ENCODE measurements at regions not wholly inside any gene's neighbourhood (a gene's known extent, or its start where the extent isn't known, plus 50 kb on each side); places are given as distances from the start of the nearest gene placed in this dataset.

GRCh38 chr1:60981357-60981756 is 101.0 kb upstream of the NFIA start:
- Histone ChIP-seq H3K36me3 (ENCODE audit: control insufficient read depth, insufficient read depth, low read length) (no peaks in the 10 kb centered on the region), H3K4me2 (ENCODE audit: low read length) (no peak overlapping the region), H3K4me3 (ENCODE audit: low read depth, low read length) (no peak overlapping the region), H2AFZ (no peak overlapping the region), H3K9ac (no peak overlapping the region), H3K4me1 (peaks cover 6% of the 10 kb centered on the region), H3K79me2 (no peaks in the 10 kb centered on the region), H3K27me3 (ENCODE audit: control insufficient read depth, insufficient read depth, low read length) (no peaks in the 10 kb centered on the region), H3K9me3 (ENCODE audit: control insufficient read depth, low read length) (no peaks in the 10 kb centered on the region), H3K27ac (no peak overlapping the region)
- no peak for TF ChIP-seq CTCF (IDR thresholded peaks at IDR 0.05)

- H3K36me3 ChIP-seq (ENCODE audit: control insufficient read depth, insufficient read depth, low read length), result no peaks in the 10 kb centered on the region
- no peak overlapping the region for H3K4me2 ChIP-seq (ENCODE audit: low read length)
- H2AFZ ChIP-seq, result peak overlapping the region; percentile 51
- H3K9me3 ChIP-seq (ENCODE audit: control insufficient read depth, low read length), result no peaks in the 10 kb centered on the region
- peaks cover 6% of the 10 kb centered on the region for H3K4me1 ChIP-seq
- TF ChIP-seq CTCF (IDR thresholded peaks at IDR 0.05), result peak; percentile 52
- no peak overlapping the region for H3K9ac ChIP-seq
- H3K79me2 ChIP-seq, result no peaks in the 10 kb centered on the region
- H3K27ac ChIP-seq, result no peak overlapping the region
- H3K4me3 ChIP-seq (ENCODE audit: low read depth, low read length), result no peak overlapping the region
- no peaks in the 10 kb centered on the region for H3K27me3 ChIP-seq (ENCODE audit: control insufficient read depth, insufficient read depth, low read length)
Measured at GRCh38 chr1:60978421-60979357, 103.7 kb upstream of the NFIA start.

- Histone ChIP-seq H2AFZ (no peak overlapping the region), H3K27ac (no peak overlapping the region)
- TF ChIP-seq CTCF (IDR thresholded peaks at IDR 0.05), result no peak
Measured at GRCh38 chr1:60977661-60978060, 104.7 kb upstream of the NFIA start.

GRCh38 chr1:60974524-60975372 is 107.6 kb upstream of the NFIA start:
- no peak overlapping the region for H3K27ac ChIP-seq
- no peaks in the 10 kb centered on the region for H3K27me3 ChIP-seq (ENCODE audit: control insufficient read depth, insufficient read depth, low read length)
- TF ChIP-seq CTCF (IDR thresholded peaks at IDR 0.05), result no peak

More at GRCh38 chr1:60977661-60978060, 104.7 kb upstream of the NFIA start:
- Histone ChIP-seq H3K9ac (no peak overlapping the region), H3K4me1 (peaks cover 6% of the 10 kb centered on the region), H3K9me3 (ENCODE audit: control insufficient read depth, low read length) (no peaks in the 10 kb centered on the region), H3K79me2 (no peaks in the 10 kb centered on the region), H3K4me2 (ENCODE audit: low read length) (no peak overlapping the region), H3K4me3 (ENCODE audit: low read depth, low read length) (no peak overlapping the region), H3K36me3 (ENCODE audit: control insufficient read depth, insufficient read depth, low read length) (no peaks in the 10 kb centered on the region), H3K27me3 (ENCODE audit: control insufficient read depth, insufficient read depth, low read length) (no peaks in the 10 kb centered on the region)

More at GRCh38 chr1:60974524-60975372, 107.6 kb upstream of the NFIA start:
- Histone ChIP-seq H3K4me3 (ENCODE audit: low read depth, low read length) (no peak overlapping the region), H3K4me2 (ENCODE audit: low read length) (no peak overlapping the region), H3K36me3 (ENCODE audit: control insufficient read depth, insufficient read depth, low read length) (no peaks in the 10 kb centered on the region), H3K79me2 (no peaks in the 10 kb centered on the region), H3K9ac (no peak overlapping the region), H2AFZ (no peak overlapping the region), H3K4me1 (peaks cover 6% of the 10 kb centered on the region), H3K9me3 (ENCODE audit: control insufficient read depth, low read length) (no peaks in the 10 kb centered on the region)
